Upper lobe of right lung (tissue), 1 donor: ENCODE measurements at regions not wholly inside any gene's neighbourhood (a gene's known extent, or its start where the extent isn't known, plus 50 kb on each side); places are given as distances from the start of the nearest gene placed in this dataset.

Experiments used
- ATAC-seq: fragments of 200-7000 bp; cut with Tn5 transposase; one replicate; pipeline ENCODE4 v1.9.1; 2020; ENCODE audit warnings: mild to moderate bottlenecking, moderate library complexity
- DNase-seq: peaks from one replicate; pipeline ENCODE4 v3.0.0-alpha.2; 2020
- H3K27ac ChIP-seq: fragments of 200-600 bp; one replicate; pipeline ENCODE4 v1.8.0; 2022
- H3K27me3 ChIP-seq: fragments of 200-600 bp; one replicate; pipeline ENCODE4 v1.8.0; 2022; ENCODE audit warnings: mild to moderate bottlenecking
- H3K36me3 ChIP-seq: fragments of 200-600 bp; one replicate; pipeline ENCODE4 v1.8.0; 2022
- H3K4me1 ChIP-seq: fragments of 200-600 bp; one replicate; pipeline ENCODE4 v1.8.0; 2022
- H3K4me3 ChIP-seq: fragments of 200-600 bp; one replicate; pipeline ENCODE4 v1.8.0; 2022; ENCODE audit warnings: mild to moderate bottlenecking
- H3K9me3 ChIP-seq: fragments of 200-600 bp; one replicate; pipeline ENCODE4 v1.8.0; 2022
- intact Hi-C: fragments of 100-400 bp; cut with DNase I; formaldehyde crosslinking; loops from one replicate; pipeline ENCODE4 v1.11.0; 2022
- TF ChIP-seq, protein P1 (sequence below): fragments of 200-600 bp; IDR thresholded peaks from one replicate; pipeline ENCODE4 v1.8.0; 2022; ENCODE audit warnings: antibody characterized with exemption
- donor health status: DM: no; HTN: yes; CAD: no; lungs with severe emphysema.

DNA sequence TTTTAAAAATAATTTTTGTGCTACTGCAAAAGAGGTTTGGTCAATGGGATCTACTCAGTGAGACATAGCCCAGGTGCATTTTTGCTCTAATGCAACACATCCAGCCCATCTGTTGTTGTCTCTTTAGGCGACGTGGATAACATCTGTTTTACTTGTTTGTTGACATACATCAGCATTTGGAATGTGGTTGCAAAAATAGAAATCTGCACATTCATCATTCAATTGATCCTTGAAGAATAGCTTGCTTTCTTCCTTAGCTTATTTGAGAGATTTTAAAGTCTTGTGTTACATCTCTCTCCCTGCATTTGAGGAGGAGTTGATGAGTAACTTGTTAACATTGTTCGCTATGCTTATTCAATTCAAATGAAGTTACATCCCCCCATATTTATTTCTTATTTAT is 1202.3 kb downstream of the NSUN3 start:
- Histone ChIP-seq H3K9me3 (no peaks in the 10 kb centered on the region), H3K4me3 (no peak overlapping the region), H3K27ac (no peak overlapping the region), H3K36me3 (no peaks in the 10 kb centered on the region), H3K4me1 (no peaks in the 10 kb centered on the region), H3K27me3 (no peaks in the 10 kb centered on the region)
- no peak for ATAC-seq
- TF ChIP-seq, protein P1, sequence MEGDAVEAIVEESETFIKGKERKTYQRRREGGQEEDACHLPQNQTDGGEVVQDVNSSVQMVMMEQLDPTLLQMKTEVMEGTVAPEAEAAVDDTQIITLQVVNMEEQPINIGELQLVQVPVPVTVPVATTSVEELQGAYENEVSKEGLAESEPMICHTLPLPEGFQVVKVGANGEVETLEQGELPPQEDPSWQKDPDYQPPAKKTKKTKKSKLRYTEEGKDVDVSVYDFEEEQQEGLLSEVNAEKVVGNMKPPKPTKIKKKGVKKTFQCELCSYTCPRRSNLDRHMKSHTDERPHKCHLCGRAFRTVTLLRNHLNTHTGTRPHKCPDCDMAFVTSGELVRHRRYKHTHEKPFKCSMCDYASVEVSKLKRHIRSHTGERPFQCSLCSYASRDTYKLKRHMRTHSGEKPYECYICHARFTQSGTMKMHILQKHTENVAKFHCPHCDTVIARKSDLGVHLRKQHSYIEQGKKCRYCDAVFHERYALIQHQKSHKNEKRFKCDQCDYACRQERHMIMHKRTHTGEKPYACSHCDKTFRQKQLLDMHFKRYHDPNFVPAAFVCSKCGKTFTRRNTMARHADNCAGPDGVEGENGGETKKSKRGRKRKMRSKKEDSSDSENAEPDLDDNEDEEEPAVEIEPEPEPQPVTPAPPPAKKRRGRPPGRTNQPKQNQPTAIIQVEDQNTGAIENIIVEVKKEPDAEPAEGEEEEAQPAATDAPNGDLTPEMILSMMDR = no peak
- DNase-seq = no peak
- intact Hi-C loops = no loop called here

DNA sequence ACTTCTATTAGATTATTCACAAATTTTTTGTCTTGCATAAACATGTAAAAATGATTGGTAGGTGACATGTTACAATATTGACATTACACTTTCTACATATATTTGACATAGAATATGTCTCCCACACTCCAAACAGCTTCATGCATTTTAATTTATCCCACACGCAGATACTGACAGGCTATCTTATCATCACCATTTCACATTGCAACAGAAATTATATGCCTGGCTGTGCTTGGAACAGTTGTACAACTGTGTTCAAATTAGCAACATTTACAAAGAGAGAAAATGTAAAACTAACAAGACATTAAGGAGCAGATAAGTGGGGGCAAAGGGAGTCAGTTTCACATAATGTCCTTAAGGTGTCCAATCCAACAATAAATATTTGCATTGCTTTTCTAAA is 1208.5 kb downstream of the NSUN3 start:
- Histone ChIP-seq H3K4me1 (no peaks in the 10 kb centered on the region), H3K4me3 (no peak overlapping the region), H3K27me3 (no peaks in the 10 kb centered on the region), H3K9me3 (no peaks in the 10 kb centered on the region), H3K27ac (no peak overlapping the region), H3K36me3 (no peaks in the 10 kb centered on the region)
- TF ChIP-seq, protein P1 = no peak
- intact Hi-C loops = no loop called here
- no peak for ATAC-seq
- DNase-seq = no peak

DNA sequence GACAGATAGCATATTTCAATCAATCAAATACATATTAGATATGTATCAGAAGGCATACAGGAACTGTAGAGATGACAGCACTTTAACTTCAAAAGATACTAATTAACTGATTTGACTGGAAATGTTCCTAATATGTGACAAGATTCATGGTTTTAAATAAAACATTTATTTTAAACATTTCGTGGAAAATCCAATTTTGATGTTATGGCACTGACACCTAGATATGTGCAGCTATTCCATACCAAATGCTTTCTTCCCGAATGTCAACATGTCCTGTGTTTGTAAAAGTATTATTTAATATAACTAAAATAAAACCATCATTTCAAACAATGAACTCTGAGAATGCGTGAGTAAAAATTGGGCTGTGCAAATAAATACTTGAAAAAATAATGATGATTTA is 1209.3 kb downstream of the NSUN3 start:
- Histone ChIP-seq H3K4me1 (no peaks in the 10 kb centered on the region), H3K27me3 (no peaks in the 10 kb centered on the region), H3K4me3 (no peak overlapping the region), H3K27ac (no peak overlapping the region), H3K36me3 (no peaks in the 10 kb centered on the region), H3K9me3 (no peaks in the 10 kb centered on the region)
- no peak for ATAC-seq
- DNase-seq = no peak
- TF ChIP-seq, protein P1 = no peak
- intact Hi-C loops = no loop called here

DNA sequence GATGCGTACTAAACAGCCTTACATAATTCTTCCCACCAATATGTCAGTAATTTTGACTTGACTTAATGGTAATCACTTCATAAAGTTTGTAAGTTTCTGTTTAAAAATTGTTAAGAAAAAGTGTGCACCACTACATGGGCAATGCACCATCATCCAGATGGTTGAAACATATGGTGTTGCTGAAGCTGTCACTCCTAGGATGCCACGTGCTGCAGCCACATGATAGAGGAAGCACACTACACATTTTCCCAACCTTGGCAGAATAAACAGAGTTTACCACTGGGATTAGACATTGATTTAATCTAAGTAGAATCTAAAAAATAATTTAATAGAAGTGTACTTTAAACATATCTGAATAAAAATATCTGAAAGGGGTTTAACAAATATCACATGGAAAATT is 1209.9 kb downstream of the NSUN3 start:
- Histone ChIP-seq H3K27ac (no peak overlapping the region), H3K9me3 (no peaks in the 10 kb centered on the region), H3K27me3 (no peaks in the 10 kb centered on the region), H3K36me3 (no peaks in the 10 kb centered on the region), H3K4me1 (no peaks in the 10 kb centered on the region), H3K4me3 (no peak overlapping the region)
- TF ChIP-seq, protein P1 = no peak
- DNase-seq (no peak), ATAC-seq (no peak)
- intact Hi-C loops = no loop called here

DNA sequence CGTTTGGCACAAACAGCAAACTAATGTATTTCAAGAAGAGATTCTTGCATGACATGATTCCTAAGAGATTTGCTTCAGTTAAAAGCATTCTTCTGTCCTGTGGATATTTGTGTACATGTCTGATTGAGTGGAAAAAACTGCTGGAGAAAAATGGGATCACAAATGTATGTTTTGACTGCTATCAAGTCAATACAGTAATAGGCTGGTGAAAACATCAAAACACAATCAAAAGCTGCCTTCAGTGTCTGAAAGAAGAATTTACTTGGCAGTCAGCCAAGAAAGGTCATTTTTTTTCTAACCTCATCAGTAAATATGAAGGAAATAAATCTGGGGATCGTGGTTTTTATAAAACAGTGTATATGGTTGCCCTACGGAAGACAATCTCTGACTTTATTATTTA is 1214.8 kb downstream of the NSUN3 start:
- H3K27me3 ChIP-seq = no peaks in the 10 kb centered on the region
- TF ChIP-seq, protein P1 = no peak
- DNase-seq (no peak), ATAC-seq (no peak)
- no peaks in the 10 kb centered on the region for H3K36me3 ChIP-seq
- H3K27ac ChIP-seq = no peak overlapping the region
- intact Hi-C loops = no loop called here
- H3K4me3 ChIP-seq = no peak overlapping the region
- H3K9me3 ChIP-seq = no peaks in the 10 kb centered on the region
- no peaks in the 10 kb centered on the region for H3K4me1 ChIP-seq

DNA sequence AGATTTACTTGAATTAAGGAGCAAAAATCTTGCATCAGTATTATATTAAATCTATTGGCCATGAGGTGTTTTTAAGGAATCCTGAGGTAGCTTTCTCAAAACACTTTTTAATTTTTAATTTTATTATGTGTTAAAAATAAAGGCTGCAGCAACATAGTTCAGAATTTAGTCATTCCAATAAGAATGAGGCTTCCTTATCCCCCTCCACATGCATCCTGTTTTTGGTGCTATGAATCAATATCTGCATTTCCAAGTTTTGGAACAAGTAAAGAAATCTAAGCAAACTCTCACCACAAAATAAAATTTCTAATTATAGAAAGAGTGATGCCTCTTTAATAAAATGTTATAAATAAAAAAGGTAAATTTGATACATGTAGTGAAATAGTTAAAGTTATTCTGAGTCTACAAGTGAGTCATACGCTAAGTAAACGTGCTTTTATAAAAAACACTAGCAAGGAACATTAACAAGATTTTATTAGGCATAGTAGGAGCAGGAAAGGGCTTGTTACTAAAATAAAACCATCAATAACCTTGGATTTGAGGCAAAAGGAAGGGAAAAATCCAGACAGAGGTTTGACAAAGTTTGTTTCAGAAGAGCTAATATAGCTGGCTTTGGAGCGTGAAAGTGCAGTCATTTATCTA is 1218.0 kb downstream of the NSUN3 start:
- Histone ChIP-seq H3K9me3 (no peaks in the 10 kb centered on the region), H3K36me3 (no peaks in the 10 kb centered on the region), H3K27me3 (no peaks in the 10 kb centered on the region), H3K27ac (no peak overlapping the region), H3K4me3 (no peak overlapping the region), H3K4me1 (no peaks in the 10 kb centered on the region)
- TF ChIP-seq, protein P1 = no peak
- ATAC-seq (no peak), DNase-seq (no peak)
- intact Hi-C loops = no loop called here
